ENCODE measurements at regions not wholly inside any gene's neighbourhood (a gene's known extent, or its start where the extent isn't known, plus 50 kb on each side); places are given as distances from the start of the nearest gene placed in this dataset.
"Not testable (repeated sequence)": the region's sequence is repeated elsewhere in the genome, so short reads cannot be mapped to it uniquely, and the experiment has no call there.

- no peak for DNase-seq
These were observed 765.4 kb upstream of the PCDH10 start for GRCh38 chr4:132383571-132384199.

- no peak for DNase-seq
These were observed 764.4 kb upstream of the PCDH10 start for GRCh38 chr4:132384709-132385108.

GRCh38 chr4:132386130-132386529 lies 763.0 kb upstream of the PCDH10 start:
- DNase-seq = no peak

- DNase-seq = no peak
These were observed 762.0 kb upstream of the PCDH10 start for GRCh38 chr4:132387060-132387459.

- no peak for DNase-seq
These were observed 753.5 kb upstream of the PCDH10 start for GRCh38 chr4:132395561-132395960.

GRCh38 chr4:132396636-132397035 lies 752.5 kb upstream of the PCDH10 start:
- DNase-seq = no peak

- DNase-seq = no peak
These were observed 731.9 kb upstream of the PCDH10 start for GRCh38 chr4:132417220-132417619.

GRCh38 chr4:132427125-132427524 lies 722.0 kb upstream of the PCDH10 start:
- DNase-seq = no peak

- no peak for DNase-seq
These were observed 712.0 kb upstream of the PCDH10 start for GRCh38 chr4:132437117-132437516.

- no peak for DNase-seq
These were observed 703.7 kb upstream of the PCDH10 start for GRCh38 chr4:132445386-132445785.

GRCh38 chr4:132457987-132458386 lies 691.1 kb upstream of the PCDH10 start:
- DNase-seq = not testable (repeated sequence)

GRCh38 chr4:132479543-132479942 lies 669.6 kb upstream of the PCDH10 start:
- DNase-seq = no peak

- no peak for DNase-seq
These were observed 660.5 kb upstream of the PCDH10 start for GRCh38 chr4:132488555-132488954.

- no peak for DNase-seq
These were observed 655.6 kb upstream of the PCDH10 start for GRCh38 chr4:132493476-132493875.

GRCh38 chr4:132495267-132495812 lies 653.8 kb upstream of the PCDH10 start:
- DNase-seq = not testable (repeated sequence)

GRCh38 chr4:132498215-132498614 lies 650.9 kb upstream of the PCDH10 start:
- no peak for DNase-seq

GRCh38 chr4:132502096-132502552 lies 647.0 kb upstream of the PCDH10 start:
- DNase-seq = no peak

GRCh38 chr4:132504438-132504837 lies 644.7 kb upstream of the PCDH10 start:
- no peak for DNase-seq

- no peak for DNase-seq
These were observed 642.5 kb upstream of the PCDH10 start for GRCh38 chr4:132506568-132506967.

- no peak for DNase-seq
These were observed 635.6 kb upstream of the PCDH10 start for GRCh38 chr4:132513491-132513890.

- no peak for DNase-seq
These were observed 622.4 kb upstream of the PCDH10 start for GRCh38 chr4:132526652-132527051.

- no peak for DNase-seq
These were observed 621.3 kb upstream of the PCDH10 start for GRCh38 chr4:132527817-132528216.

GRCh38 chr4:132530861-132531260 lies 618.2 kb upstream of the PCDH10 start:
- no peak for DNase-seq

- no peak for DNase-seq
These were observed 608.8 kb upstream of the PCDH10 start for GRCh38 chr4:132540268-132540667.

GRCh38 chr4:132540797-132541196 lies 608.3 kb upstream of the PCDH10 start:
- no peak for DNase-seq

Measured in right kidney (tissue), 1 donor.